Progenitor cell of endocrine pancreas (in vitro differentiated cells): ENCODE measurements at regions not wholly inside any gene's neighbourhood (a gene's known extent, or its start where the extent isn't known, plus 50 kb on each side); places are given as distances from the start of the nearest gene placed in this dataset.

Experiments
- DNase-seq: peaks from one replicate; pipeline ENCODE4 v3.0.0; 2021; ENCODE audit warnings: low spot score; ENCODE audit not compliant: unreplicated experiment
- H3K27ac Mint-ChIP-seq: 2 replicates; pipeline ENCODE4 v1.8.0; 2021; ENCODE audit warnings: mild to moderate bottlenecking, moderate library complexity, mixed read lengths
- H3K27me3 Mint-ChIP-seq: 2 replicates; pipeline ENCODE4 v1.8.0; 2021; ENCODE audit warnings: mixed read lengths
- H3K36me3 Mint-ChIP-seq: 2 replicates; pipeline ENCODE4 v1.8.0; 2022; ENCODE audit warnings: mixed read lengths; ENCODE audit not compliant: insufficient read depth
- H3K4me1 Mint-ChIP-seq: 2 replicates; pipeline ENCODE4 v1.8.0; 2021; ENCODE audit warnings: low read depth, mixed read lengths
- H3K4me3 Mint-ChIP-seq: 2 replicates; pipeline ENCODE4 v1.8.0; 2021; ENCODE audit warnings: low read depth, mild to moderate bottlenecking, moderate library complexity, mixed read lengths
- H3K9me3 Mint-ChIP-seq: 2 replicates; pipeline ENCODE4 v1.8.0; 2021; ENCODE audit warnings: low read depth, mixed read lengths
- TF ChIP-seq, protein P1 (sequence below): fragments of 200-600 bp; sonication (generic); IDR thresholded peaks from one replicate; pipeline ENCODE4 v1.5.0; 2021; ENCODE audit warnings: antibody characterized with exemption, mild to moderate bottlenecking; ENCODE audit not compliant: unreplicated experiment

DNA sequence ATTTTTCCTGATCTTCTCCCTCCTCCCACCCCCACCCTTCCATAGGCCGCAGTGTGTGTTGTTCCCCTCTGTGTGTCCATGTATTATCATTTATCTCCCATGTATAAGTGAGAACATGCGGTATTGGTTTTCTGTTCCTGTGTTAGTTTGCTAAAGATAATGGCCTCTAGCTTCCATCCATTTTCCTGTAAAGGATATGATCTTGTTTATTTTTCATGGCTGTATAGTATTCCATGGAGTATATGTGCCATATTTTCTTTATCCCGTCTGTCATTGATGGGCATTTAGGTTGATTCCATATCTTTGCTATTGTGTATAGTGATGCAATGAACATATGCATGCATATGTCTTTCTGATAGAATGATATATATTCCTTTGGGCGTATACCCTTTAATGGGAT, 173.3 kb upstream of the NAALADL2 start:
- TF ChIP-seq, protein P1, sequence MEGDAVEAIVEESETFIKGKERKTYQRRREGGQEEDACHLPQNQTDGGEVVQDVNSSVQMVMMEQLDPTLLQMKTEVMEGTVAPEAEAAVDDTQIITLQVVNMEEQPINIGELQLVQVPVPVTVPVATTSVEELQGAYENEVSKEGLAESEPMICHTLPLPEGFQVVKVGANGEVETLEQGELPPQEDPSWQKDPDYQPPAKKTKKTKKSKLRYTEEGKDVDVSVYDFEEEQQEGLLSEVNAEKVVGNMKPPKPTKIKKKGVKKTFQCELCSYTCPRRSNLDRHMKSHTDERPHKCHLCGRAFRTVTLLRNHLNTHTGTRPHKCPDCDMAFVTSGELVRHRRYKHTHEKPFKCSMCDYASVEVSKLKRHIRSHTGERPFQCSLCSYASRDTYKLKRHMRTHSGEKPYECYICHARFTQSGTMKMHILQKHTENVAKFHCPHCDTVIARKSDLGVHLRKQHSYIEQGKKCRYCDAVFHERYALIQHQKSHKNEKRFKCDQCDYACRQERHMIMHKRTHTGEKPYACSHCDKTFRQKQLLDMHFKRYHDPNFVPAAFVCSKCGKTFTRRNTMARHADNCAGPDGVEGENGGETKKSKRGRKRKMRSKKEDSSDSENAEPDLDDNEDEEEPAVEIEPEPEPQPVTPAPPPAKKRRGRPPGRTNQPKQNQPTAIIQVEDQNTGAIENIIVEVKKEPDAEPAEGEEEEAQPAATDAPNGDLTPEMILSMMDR = no peak
- H3K27ac Mint-ChIP-seq = no peak overlapping the region
- peaks cover 13% of the 10 kb centered on the region for H3K9me3 Mint-ChIP-seq
- no peaks in the 10 kb centered on the region for H3K36me3 Mint-ChIP-seq
- H3K4me1 Mint-ChIP-seq = no peaks in the 10 kb centered on the region
- H3K4me3 Mint-ChIP-seq = no peak overlapping the region
- DNase-seq = no peak
- no peaks in the 10 kb centered on the region for H3K27me3 Mint-ChIP-seq

DNA sequence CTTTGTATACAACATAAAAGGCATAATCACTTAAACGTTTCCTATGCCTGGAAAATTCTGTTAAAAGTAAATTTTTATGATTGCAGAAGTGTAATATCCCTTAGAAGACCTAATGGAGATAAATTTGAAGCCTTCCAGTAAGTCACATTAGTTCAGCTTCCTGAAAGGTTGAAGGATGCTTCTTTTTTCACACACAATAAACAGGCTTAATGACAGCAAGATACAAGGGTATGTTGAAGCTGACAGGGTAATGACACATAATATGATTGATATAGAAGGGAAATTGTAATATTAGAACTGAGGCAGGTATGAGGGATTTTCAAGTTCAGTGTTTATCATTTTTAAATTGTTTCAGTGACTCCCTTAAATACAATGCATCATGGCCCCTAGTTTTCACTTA, 161.8 kb upstream of the NAALADL2 start:
- no peaks in the 10 kb centered on the region for H3K9me3 Mint-ChIP-seq
- peaks cover 2% of the 10 kb centered on the region for H3K4me1 Mint-ChIP-seq
- H3K27ac Mint-ChIP-seq = no peak overlapping the region
- no peaks in the 10 kb centered on the region for H3K36me3 Mint-ChIP-seq
- H3K4me3 Mint-ChIP-seq = no peak overlapping the region
- DNase-seq = no peak
- no peaks in the 10 kb centered on the region for H3K27me3 Mint-ChIP-seq
- TF ChIP-seq, protein P1 = no peak

DNA sequence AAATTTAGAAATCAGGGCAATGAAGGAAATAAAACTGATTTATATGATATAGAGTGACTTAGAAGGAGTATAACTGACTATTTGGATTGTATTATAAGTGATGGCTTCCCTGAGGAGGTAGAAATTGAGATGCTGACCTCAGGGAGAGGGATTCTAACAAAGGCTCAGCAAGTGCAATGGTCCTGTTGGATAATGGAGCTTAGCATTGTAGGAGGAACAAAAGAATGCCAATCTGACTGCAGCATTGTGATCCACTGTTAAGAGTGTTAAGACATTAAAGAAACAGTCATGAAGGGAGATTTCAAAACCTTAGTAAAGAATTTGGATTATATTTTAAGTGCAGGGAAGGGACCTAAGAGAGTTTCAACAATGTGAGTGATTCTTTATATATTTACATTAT, 158.4 kb upstream of the NAALADL2 start:
- H3K4me3 Mint-ChIP-seq = no peak overlapping the region
- TF ChIP-seq, protein P1 = no peak
- H3K4me1 Mint-ChIP-seq = peaks cover 2% of the 10 kb centered on the region
- no peaks in the 10 kb centered on the region for H3K36me3 Mint-ChIP-seq
- no peaks in the 10 kb centered on the region for H3K27me3 Mint-ChIP-seq
- H3K9me3 Mint-ChIP-seq = no peaks in the 10 kb centered on the region
- no peak for DNase-seq
- H3K27ac Mint-ChIP-seq = no peak overlapping the region

DNA sequence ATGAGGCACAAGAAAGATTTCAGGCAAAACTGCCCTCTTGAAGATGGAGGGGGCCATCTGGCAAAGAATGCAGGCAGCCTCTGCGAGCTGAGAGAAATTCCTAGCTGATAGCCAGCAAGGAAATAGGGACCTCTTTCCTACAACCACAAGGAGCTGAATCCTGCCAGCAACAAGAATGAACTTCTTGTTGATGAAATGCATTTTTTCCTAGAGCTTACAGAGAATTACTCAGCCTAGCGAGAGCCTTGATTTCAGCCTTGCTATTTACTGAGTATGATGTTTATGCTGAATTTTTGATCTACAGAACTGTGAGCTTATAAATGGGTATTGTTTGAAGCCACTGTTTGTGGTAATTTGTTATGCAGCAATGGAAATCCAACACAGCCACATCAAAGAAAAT, 148.5 kb upstream of the NAALADL2 start:
- Mint-ChIP-seq H3K4me1 (no peaks in the 10 kb centered on the region), H3K9me3 (peaks cover 4% of the 10 kb centered on the region), H3K27me3 (no peaks in the 10 kb centered on the region), H3K36me3 (peaks cover 1% of the 10 kb centered on the region), H3K4me3 (no peak overlapping the region), H3K27ac (no peak overlapping the region)
- TF ChIP-seq, protein P1 = no peak
- no peak for DNase-seq

DNA sequence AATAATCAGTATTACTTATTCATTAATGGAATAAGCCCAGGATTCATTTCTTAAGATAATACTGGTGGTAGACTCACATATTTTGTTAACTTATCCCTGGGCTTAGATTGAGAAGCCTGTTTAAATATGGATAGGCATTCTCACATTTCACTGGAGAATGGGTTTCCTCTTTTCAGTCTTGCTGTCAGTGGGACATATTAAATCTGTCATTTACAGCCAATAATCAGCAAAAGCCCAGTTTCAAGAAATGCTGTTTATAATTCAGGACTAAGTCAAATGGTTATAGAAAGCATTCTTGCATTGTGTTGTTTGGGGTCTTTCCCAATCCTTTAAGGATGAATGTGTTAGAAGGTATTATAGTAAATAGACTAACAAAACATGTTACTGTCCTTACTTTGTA, 143.7 kb upstream of the NAALADL2 start:
- TF ChIP-seq, protein P1 = no peak
- Mint-ChIP-seq H3K36me3 (peaks cover 1% of the 10 kb centered on the region), H3K9me3 (peaks cover 4% of the 10 kb centered on the region), H3K4me3 (no peak overlapping the region), H3K27me3 (no peaks in the 10 kb centered on the region), H3K4me1 (no peaks in the 10 kb centered on the region), H3K27ac (no peak overlapping the region)
- no peak for DNase-seq
